Kidney epithelial cell (primary cell): ENCODE measurements at regions not wholly inside any gene's neighbourhood (a gene's known extent, or its start where the extent isn't known, plus 50 kb on each side); places are given as distances from the start of the nearest gene placed in this dataset.
"Not testable (repeated sequence)": the region's sequence is repeated elsewhere in the genome, so short reads cannot be mapped to it uniquely, and the experiment has no call there.

Experiments used
- DNase-seq: peaks from one replicate; pipeline ENCODE4 v3.0.0-alpha.2; 2010; ENCODE audit warnings: low read depth
- H3K27me3 ChIP-seq: 2 replicates; pipeline ENCODE4 v1.6.0; 2011; ENCODE audit warnings: low read length; ENCODE audit not compliant: control insufficient read depth, insufficient read depth
- H3K36me3 ChIP-seq: 2 replicates; pipeline ENCODE4 v1.5.1; 2011; ENCODE audit warnings: low read length; ENCODE audit not compliant: control insufficient read depth, insufficient read depth
- H3K4me3 ChIP-seq: 2 replicates; pipeline ENCODE4 v1.5.1; 2011; ENCODE audit warnings: low read depth, mild to moderate bottlenecking, control low read depth, low read length
- CTCF ChIP-seq: IDR thresholded peaks from 2 replicates; pipeline ENCODE4 v1.5.1; 2011; ENCODE audit warnings: mild to moderate bottlenecking, moderate library complexity, low read length, control low read depth, inconsistent platforms; ENCODE audit not compliant: insufficient read depth, poor library complexity, severe bottlenecking

- no peak overlapping the region for H3K4me3 ChIP-seq
- no peaks in the 10 kb centered on the region for H3K27me3 ChIP-seq
- no peaks in the 10 kb centered on the region for H3K36me3 ChIP-seq
- TF ChIP-seq CTCF, result no peak
- no peak for DNase-seq
Observed at GRCh38 chr14:71348817-71349216, 441.6 kb downstream of the PCNX1 start.

- DNase-seq, result no peak
- no peak for TF ChIP-seq CTCF
- Histone ChIP-seq H3K36me3 (no peaks in the 10 kb centered on the region), H3K27me3 (no peaks in the 10 kb centered on the region), H3K4me3 (no peak overlapping the region)
Observed at GRCh38 chr14:71354142-71354541, 446.9 kb downstream of the PCNX1 start.

GRCh38 chr14:71354801-71355200 is 447.5 kb downstream of the PCNX1 start:
- no peak for TF ChIP-seq CTCF
- Histone ChIP-seq H3K4me3 (no peak overlapping the region), H3K36me3 (no peaks in the 10 kb centered on the region), H3K27me3 (no peaks in the 10 kb centered on the region)
- DNase-seq, result peak; percentile 28

GRCh38 chr14:71355324-71356201 is 448.3 kb downstream of the PCNX1 start:
- no peak for DNase-seq
- Histone ChIP-seq H3K36me3 (no peaks in the 10 kb centered on the region), H3K27me3 (no peaks in the 10 kb centered on the region), H3K4me3 (no peak overlapping the region)
- no peak for TF ChIP-seq CTCF

GRCh38 chr14:71358209-71358931 is 451.1 kb downstream of the PCNX1 start:
- Histone ChIP-seq H3K4me3 (no peak overlapping the region), H3K27me3 (no peaks in the 10 kb centered on the region), H3K36me3 (no peaks in the 10 kb centered on the region)
- TF ChIP-seq CTCF, result no peak
- DNase-seq, result no peak

- not testable (repeated sequence) for H3K36me3 ChIP-seq, DNase-seq, H3K27me3 ChIP-seq, H3K4me3 ChIP-seq
Observed at GRCh38 chr14:71358932-71359421, 451.7 kb downstream of the PCNX1 start.
